ENCODE measurements at regions not wholly inside any gene's neighbourhood (a gene's known extent, or its start where the extent isn't known, plus 50 kb on each side); places are given as distances from the start of the nearest gene placed in this dataset.

DNA sequence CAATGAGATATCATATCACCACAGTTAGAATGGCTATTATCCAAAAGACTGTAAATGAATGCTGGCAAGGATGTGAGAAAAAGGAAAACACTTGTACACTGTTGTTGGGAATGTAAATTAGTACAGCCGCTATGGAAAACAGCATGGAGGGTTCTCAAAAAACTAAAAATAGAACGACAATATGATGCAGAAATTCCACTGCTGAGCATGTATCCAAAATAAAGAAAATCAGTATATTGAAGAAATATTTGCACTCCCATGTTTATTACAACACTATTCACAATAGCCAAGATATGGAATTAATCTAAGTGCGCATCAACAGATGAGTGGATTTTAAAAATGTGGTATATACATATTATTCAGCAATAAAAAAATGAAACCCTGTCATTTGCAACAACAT, 898.9 kb upstream of the MAN1A1 start:
- TF ChIP-seq, protein P1, sequence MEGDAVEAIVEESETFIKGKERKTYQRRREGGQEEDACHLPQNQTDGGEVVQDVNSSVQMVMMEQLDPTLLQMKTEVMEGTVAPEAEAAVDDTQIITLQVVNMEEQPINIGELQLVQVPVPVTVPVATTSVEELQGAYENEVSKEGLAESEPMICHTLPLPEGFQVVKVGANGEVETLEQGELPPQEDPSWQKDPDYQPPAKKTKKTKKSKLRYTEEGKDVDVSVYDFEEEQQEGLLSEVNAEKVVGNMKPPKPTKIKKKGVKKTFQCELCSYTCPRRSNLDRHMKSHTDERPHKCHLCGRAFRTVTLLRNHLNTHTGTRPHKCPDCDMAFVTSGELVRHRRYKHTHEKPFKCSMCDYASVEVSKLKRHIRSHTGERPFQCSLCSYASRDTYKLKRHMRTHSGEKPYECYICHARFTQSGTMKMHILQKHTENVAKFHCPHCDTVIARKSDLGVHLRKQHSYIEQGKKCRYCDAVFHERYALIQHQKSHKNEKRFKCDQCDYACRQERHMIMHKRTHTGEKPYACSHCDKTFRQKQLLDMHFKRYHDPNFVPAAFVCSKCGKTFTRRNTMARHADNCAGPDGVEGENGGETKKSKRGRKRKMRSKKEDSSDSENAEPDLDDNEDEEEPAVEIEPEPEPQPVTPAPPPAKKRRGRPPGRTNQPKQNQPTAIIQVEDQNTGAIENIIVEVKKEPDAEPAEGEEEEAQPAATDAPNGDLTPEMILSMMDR (IDR thresholded peaks at IDR 0.05; ENCODE audit: poor library complexity, severe bottlenecking) = no peak
- no peaks in the 10 kb centered on the region for H3K27me3 ChIP-seq (ENCODE audit: insufficient read depth, poor library complexity, severe bottlenecking)
- H3K4me1 ChIP-seq (ENCODE audit: insufficient read depth, poor library complexity, severe bottlenecking) = no peaks in the 10 kb centered on the region
- ATAC-seq (ENCODE audit: low read depth) (no peak), DNase-seq (ENCODE audit: low spot score) (no peak)
- no peak overlapping the region for H3K27ac ChIP-seq (ENCODE audit: poor library complexity, severe bottlenecking)
- no peaks in the 10 kb centered on the region for H3K36me3 ChIP-seq (ENCODE audit: low read depth)
- no peak overlapping the region for H3K4me3 ChIP-seq (ENCODE audit: severe bottlenecking)
- no peaks in the 10 kb centered on the region for H3K9me3 ChIP-seq (ENCODE audit: severe bottlenecking)

DNA sequence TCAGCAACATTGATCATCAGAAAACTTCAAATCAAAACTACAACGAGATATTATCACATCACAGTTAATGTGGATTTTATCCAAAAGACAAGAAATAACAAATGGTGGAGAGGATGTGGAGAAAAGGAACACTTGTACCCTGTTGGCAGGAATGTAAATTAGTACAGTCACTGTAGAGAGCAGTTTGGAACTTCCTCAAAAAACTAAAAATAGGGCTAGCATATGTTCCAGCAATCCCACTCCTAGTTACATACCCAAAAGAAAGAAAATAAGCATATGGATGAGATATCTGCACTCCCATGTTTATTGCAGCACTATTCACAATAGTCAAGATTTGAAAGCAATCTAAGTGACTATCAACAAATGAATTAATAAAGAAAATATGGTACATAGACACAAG, 887.7 kb upstream of the MAN1A1 start:
- Histone ChIP-seq H3K4me3 (ENCODE audit: severe bottlenecking) (no peak overlapping the region), H3K27me3 (ENCODE audit: insufficient read depth, poor library complexity, severe bottlenecking) (no peaks in the 10 kb centered on the region), H3K4me1 (ENCODE audit: insufficient read depth, poor library complexity, severe bottlenecking) (no peaks in the 10 kb centered on the region), H3K36me3 (ENCODE audit: low read depth) (no peaks in the 10 kb centered on the region), H3K9me3 (ENCODE audit: severe bottlenecking) (no peaks in the 10 kb centered on the region), H3K27ac (ENCODE audit: poor library complexity, severe bottlenecking) (no peak overlapping the region)
- ATAC-seq (ENCODE audit: low read depth) = no peak
- no peak for DNase-seq (ENCODE audit: low spot score)
- TF ChIP-seq, protein P1 (IDR thresholded peaks at IDR 0.05; ENCODE audit: poor library complexity, severe bottlenecking) = no peak

DNA sequence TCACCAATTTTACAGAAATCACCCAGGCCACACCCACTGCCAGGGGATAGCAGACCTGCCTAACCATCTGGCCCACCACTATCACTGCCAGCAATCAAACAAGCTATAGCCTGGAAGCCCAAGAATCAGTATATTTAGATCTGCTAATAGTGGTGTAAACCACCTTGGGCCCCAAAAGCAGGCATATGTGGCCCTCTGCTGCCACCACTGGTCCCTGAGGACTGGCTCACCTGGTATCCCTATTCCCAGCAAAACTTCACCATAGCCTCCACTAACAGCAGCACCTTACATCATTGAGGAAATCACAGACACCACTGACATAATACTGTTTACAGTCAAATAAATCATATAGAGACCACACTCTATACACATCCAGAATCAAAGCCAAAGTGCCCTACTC, 880.4 kb upstream of the MAN1A1 start:
- Histone ChIP-seq H3K27me3 (ENCODE audit: insufficient read depth, poor library complexity, severe bottlenecking) (no peaks in the 10 kb centered on the region), H3K4me3 (ENCODE audit: severe bottlenecking) (no peak overlapping the region), H3K27ac (ENCODE audit: poor library complexity, severe bottlenecking) (no peak overlapping the region), H3K9me3 (ENCODE audit: severe bottlenecking) (no peaks in the 10 kb centered on the region), H3K4me1 (ENCODE audit: insufficient read depth, poor library complexity, severe bottlenecking) (no peaks in the 10 kb centered on the region), H3K36me3 (ENCODE audit: low read depth) (no peaks in the 10 kb centered on the region)
- ATAC-seq (ENCODE audit: low read depth) = peak; percentile 53; the same call in 2 of the 3 replicates
- TF ChIP-seq, protein P1 (IDR thresholded peaks at IDR 0.05; ENCODE audit: poor library complexity, severe bottlenecking) = peak; percentile 12
- no peak for DNase-seq (ENCODE audit: low spot score)

DNA sequence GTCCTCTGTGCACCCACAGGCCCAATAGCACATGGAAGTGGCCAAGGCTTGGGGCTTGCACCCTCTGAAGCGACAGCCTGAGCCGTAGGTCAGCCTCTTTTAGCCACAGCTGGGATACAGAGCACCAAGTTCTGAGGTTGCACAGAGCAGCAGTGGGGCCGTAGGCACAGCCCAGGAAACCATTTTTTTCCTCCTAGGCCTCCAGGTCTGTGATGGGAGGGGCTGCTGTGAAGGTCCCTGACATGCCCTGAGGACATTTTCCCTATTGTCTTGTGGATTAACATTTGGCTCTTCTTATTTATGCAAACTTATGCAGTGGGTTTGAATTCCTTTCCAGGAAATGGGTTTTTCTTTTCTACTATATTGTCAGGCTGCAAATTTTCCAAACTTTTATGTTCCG, 878.7 kb upstream of the MAN1A1 start:
- DNase-seq (ENCODE audit: low spot score) (no peak), ATAC-seq (ENCODE audit: low read depth) (no peak)
- H3K4me1 ChIP-seq (ENCODE audit: insufficient read depth, poor library complexity, severe bottlenecking) = no peaks in the 10 kb centered on the region
- H3K36me3 ChIP-seq (ENCODE audit: low read depth) = no peaks in the 10 kb centered on the region
- no peaks in the 10 kb centered on the region for H3K27me3 ChIP-seq (ENCODE audit: insufficient read depth, poor library complexity, severe bottlenecking)
- TF ChIP-seq, protein P1 (IDR thresholded peaks at IDR 0.05; ENCODE audit: poor library complexity, severe bottlenecking) = no peak
- H3K4me3 ChIP-seq (ENCODE audit: severe bottlenecking) = no peak overlapping the region
- H3K27ac ChIP-seq (ENCODE audit: poor library complexity, severe bottlenecking) = no peak overlapping the region
- no peaks in the 10 kb centered on the region for H3K9me3 ChIP-seq (ENCODE audit: severe bottlenecking)

DNA sequence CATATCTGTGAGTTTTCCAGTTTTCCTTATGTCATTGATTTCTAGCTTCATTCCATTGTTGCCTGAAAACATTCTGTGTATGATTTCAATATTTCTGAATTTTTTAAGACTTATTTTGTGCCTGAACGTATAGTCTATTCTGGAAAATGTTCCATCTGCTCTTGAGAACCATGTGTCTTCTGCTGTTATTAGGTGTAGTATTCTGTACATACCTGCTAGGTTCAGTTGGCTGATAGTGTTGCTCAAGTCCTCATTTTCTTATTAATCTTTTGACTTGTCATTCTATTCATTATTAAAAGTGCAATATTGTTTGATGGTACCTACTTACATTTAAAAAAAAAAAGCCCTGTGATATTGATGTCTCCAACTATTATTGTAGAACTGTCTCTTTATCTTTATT, 869.8 kb upstream of the MAN1A1 start:
- H3K36me3 ChIP-seq (ENCODE audit: low read depth) = no peaks in the 10 kb centered on the region
- no peaks in the 10 kb centered on the region for H3K4me1 ChIP-seq (ENCODE audit: insufficient read depth, poor library complexity, severe bottlenecking)
- H3K4me3 ChIP-seq (ENCODE audit: severe bottlenecking) = no peak overlapping the region
- H3K27ac ChIP-seq (ENCODE audit: poor library complexity, severe bottlenecking) = no peak overlapping the region
- no peaks in the 10 kb centered on the region for H3K27me3 ChIP-seq (ENCODE audit: insufficient read depth, poor library complexity, severe bottlenecking)
- ATAC-seq (ENCODE audit: low read depth) = no peak
- TF ChIP-seq, protein P1 (IDR thresholded peaks at IDR 0.05; ENCODE audit: poor library complexity, severe bottlenecking) = no peak
- H3K9me3 ChIP-seq (ENCODE audit: severe bottlenecking) = no peaks in the 10 kb centered on the region
- no peak for DNase-seq (ENCODE audit: low spot score)
